Putamen (tissue), 1 donor: ENCODE measurements at regions not wholly inside any gene's neighbourhood (a gene's known extent, or its start where the extent isn't known, plus 50 kb on each side); places are given as distances from the start of the nearest gene placed in this dataset.
"Not testable (repeated sequence)": the region's sequence is repeated elsewhere in the genome, so short reads cannot be mapped to it uniquely, and the experiment has no call there.

ENCODE experiments used
- DNase-seq: peaks from one replicate; pipeline ENCODE4 v3.0.0-alpha.2; 2016; ENCODE audit warnings: low spot score

GRCh38 chr9:108058135-108058814 lies 568.7 kb upstream of the KLF4 start:
- no peak for DNase-seq

GRCh38 chr9:108057421-108058134 lies 568.0 kb upstream of the KLF4 start:
- DNase-seq, result no peak

- no peak for DNase-seq
These were observed 567.3 kb upstream of the KLF4 start for GRCh38 chr9:108056805-108057386.

GRCh38 chr9:108056084-108056804 lies 566.7 kb upstream of the KLF4 start:
- no peak for DNase-seq

GRCh38 chr9:108054131-108054630 lies 564.6 kb upstream of the KLF4 start:
- DNase-seq, result no peak

DNA sequence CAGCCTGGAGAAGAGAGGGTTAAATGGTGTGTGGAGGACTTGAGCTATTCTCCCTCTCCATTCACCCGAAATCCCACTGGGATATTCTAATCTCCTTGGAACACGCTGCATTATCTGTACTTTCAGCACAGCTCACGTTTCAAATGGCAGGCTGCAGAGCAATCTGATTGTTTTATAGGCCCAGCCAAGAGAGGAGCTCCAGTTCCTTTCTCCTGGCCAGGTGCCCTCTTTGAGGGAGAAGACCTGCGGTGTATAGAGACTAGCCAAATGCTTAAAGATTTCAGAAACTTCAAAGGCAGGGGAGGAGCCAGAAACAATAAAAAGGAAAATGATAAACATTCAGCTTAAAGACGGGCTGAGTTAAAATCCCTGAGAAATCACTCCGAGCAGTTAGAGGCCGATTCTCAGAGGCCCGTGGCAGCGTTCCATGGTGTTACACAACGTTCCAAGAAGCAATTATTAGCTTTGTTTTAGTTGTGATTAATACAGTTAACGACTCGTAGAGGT lies 564.0 kb upstream of the KLF4 start:
- no peak for DNase-seq

GRCh38 chr9:108052431-108053080 lies 563.0 kb upstream of the KLF4 start:
- DNase-seq, result no peak

- no peak for DNase-seq
These were observed 561.3 kb upstream of the KLF4 start for GRCh38 chr9:108050894-108051293.

DNA sequence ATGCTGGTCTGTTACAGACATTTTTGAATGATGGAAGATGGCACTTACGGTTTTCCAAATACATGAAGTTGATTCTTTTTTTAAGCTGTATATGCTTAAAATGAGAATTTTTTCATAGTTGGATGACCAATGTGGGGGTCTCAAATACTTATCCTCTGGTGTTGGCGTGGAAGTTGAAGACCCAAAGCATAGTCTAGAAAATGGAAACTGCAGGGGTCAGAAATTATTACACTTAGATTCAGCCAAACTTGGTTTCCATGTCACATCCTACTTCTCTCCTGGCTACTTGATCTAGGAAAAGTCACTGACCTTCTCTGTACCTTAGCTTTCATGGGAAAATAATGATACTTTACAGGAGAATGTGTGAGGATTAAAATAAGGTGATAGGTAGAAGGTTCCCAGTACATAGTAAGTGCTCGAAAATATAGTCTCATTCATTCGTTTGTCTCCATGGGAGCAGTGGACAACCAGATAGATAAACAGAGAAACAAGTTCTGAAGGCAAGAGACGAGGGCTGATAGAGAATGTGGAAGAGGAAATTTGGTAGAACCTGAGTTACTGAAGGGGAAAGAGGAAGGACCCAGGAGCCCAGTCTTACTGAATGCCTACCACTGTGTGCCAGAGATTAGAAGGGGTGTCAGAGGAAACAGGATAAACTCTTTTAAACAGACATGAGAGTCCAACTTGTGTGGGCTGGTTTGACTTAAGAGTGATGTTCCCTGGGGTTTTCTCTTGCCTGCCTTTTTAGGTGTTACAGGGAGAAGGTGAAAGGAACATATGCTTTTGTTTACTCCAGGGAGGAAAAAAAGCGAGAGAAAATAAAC lies 560.3 kb upstream of the KLF4 start:
- no peak for DNase-seq

DNA sequence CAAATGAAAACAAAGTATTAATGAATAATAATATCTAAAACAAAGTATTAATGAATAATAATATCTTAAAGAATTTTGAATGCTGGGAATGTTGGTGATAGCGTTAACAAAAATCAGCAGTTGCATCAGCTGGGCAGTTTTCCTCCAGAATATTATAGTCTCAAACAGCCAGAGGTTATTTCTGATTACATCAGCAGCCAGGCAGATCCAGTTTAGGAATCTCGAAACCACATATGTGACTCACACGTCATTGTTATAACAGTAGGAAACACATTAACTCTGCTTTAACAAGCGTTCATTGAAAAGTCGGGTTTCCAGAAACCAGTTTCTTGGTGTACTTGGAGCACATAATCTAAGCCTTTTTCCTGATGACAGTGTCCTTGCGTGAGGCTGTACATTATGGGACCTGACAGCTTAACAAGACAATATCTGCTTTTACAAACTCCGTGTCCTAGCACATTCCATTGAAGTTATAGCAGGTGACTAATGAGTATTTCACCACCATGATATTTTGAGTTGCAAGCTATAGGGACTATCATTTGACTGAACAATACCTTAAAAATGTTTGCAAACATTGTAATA lies 559.5 kb upstream of the KLF4 start:
- DNase-seq, result no peak

DNA sequence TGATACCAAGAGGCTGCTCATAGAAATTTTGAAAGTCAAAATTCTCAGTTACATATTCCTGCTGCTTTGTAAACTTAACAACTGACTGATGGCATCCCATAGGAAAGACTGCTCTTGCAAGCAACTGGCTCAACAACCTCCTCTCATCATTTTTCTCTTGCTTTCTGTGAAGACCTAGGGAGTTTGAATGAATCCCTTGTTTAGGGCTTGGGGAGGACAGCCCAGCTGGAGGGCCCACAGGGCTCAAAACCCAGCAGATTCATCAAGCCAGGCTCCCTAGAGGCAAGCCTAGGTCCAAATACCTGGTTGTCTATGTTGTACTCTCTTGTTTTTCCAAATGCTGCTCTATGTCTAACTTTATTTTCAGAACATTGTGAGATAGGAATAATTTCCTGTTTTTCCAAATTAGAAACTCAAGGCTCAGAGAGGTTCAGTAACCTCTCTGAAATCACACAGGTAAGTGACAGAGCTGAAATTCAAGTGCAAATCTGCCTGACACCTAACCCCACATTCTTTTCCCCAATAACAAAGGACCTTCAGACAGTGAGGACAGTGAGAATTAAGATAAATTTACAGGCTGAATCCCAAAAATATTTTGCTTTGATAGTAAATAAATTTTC lies 558.9 kb upstream of the KLF4 start:
- no peak for DNase-seq

DNA sequence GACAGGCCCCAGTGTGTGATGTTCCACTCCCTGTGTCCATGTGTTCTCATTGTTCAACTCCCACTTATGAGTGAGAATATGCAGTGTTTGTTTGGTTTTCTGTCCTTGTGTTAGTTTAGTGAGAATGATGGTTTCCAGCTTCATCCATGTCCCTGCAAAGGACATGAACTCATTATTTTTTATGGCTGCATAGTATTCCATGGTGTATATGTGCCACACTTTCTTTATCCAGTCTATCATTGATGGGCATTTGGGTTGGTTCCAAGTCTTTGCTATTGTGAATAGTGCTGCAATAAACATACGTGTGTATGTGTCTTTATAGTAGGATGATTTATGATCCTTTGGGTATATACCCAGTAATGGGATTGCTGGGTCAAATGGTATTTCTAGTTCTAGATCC lies 558.2 kb upstream of the KLF4 start:
- DNase-seq, result not testable (repeated sequence)

- no peak for DNase-seq
These were observed 557.7 kb upstream of the KLF4 start for GRCh38 chr9:108047264-108047663.

GRCh38 chr9:108045851-108046250 lies 556.3 kb upstream of the KLF4 start:
- DNase-seq, result no peak

DNA sequence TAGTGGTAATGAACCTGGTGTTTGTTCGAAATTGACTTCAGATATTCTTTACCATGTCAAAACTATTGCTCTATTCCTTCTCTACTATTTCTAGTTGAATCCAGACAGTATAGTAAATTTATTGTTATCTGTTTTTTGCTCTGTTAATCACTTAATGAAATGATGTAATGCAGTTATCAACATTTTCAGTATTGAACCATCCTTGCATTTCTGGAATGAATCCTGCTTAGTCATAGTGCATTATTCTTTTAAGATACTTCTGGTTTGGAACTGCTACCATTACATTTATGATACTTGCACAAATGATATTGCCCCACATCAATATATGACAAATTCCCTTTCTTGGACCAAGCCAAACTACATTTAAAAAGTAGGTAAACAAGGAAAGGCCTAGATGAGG lies 554.0 kb upstream of the KLF4 start:
- DNase-seq, result no peak

DNA sequence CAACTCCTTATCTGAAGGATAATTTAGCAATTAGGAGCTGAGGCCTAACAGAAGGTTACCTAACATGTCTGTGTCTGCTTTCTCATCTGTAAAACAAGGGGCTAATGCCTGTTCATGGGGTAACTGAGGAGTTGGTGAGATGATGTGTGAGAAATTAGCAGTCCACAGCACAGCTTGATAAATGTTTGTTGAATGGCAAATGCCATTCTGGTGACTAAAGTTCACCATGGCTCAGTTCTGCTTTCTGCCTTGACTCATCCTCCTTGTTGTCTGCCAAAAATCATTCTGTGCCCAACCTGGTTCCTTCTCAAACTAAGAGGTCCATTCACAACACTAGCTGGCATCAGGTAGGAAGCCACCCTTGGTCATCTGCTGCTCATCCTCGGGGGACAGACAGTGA lies 552.0 kb upstream of the KLF4 start:
- DNase-seq, result no peak

DNA sequence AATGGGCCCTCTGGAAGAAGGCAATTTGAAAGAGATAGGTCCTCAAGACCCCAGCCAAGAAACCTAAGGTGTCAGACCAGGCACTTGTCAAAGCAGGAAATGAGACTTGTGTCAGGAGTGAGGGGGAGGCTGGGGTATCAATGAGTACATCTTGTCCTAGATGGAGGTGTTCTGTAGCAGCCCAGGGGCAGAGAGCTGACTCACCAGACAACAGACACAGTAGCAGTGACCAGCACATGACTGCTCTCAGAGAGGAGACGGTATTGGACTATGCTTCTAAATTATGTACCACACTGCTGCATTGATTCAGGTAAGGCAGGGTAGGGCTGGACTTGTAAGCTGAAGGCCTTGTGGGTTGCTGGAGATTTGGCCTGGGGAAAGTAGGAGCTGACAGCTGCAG lies 551.2 kb upstream of the KLF4 start:
- no peak for DNase-seq

- DNase-seq, result no peak
These were observed 549.9 kb upstream of the KLF4 start for GRCh38 chr9:108039493-108039892.

DNA sequence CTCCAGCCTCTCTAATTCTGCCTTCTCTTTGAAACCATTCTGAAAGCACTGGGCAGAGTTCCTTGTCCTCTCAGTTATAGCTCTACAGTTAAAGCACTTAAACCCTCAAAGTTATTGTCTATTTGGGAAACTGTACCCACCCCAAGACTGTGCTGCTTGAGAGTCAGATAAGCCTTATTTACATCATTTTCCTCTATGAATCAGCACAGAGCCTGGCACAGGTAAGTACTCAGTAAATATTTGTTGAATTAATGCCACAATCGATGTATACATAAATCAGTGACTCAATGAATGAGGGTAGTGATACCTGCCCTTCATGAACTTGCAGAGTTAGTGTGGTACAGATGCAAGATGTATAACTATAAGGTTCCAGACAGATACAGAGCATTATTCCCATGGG lies 549.4 kb upstream of the KLF4 start:
- DNase-seq, result no peak

DNA sequence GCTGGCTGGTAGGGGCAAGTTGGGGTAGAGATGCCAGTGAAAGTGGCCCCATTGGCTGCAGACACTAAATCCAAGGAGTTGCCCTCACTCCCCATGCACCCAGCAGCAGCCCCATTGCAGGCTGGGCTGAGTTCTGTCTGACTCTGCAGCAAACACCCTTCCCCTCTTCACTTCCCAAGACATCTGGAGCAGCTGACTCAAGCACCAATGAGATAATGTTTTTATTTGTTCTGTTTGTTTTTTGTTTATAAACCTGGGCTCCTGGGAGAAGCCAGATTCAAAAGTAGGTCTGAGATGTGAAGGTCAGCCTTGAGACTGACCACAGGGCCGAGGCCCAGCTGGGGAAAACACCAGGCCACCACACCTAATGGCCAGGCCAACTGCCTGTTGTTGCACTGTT lies 545.9 kb upstream of the KLF4 start:
- no peak for DNase-seq
